OCI-LY7 (cell line): ENCODE measurements at regions not wholly inside any gene's neighbourhood (a gene's known extent, or its start where the extent isn't known, plus 50 kb on each side); places are given as distances from the start of the nearest gene placed in this dataset.

ENCODE experiments used
- CTCF ChIP-seq: fragments of 200-600 bp; sonication (generic); conservative IDR thresholded peaks from 2 replicates; pipeline ENCODE4 v1.5.1; 2014; ENCODE audit warnings: mild to moderate bottlenecking, antibody characterized with exemption, low read length, moderate library complexity, mixed read lengths
- EZH2phosphoT487 ChIP-seq: fragments of 200-600 bp; sonication (generic); IDR thresholded peaks from 2 replicates; pipeline ENCODE4 v1.6.1; 2018; ENCODE audit warnings: low read depth, borderline replicate concordance, mild to moderate bottlenecking, mixed run types, antibody characterized with exemption, low read length, moderate library complexity, mixed read lengths

GRCh38 chr12:76685246-76685678, 78.7 kb upstream of the ZDHHC17 start:
- TF ChIP-seq CTCF (no peak), EZH2phosphoT487 (no peak)
